Stimulated activated CD4-positive, alpha-beta T cell treated with anti-CD3 and anti-CD28 coated beads, Interleukin-12 subunit alpha, Interleukin-12 subunit beta, amount 100 ng/mL, for 4 hours (primary cell): ENCODE measurements at regions not wholly inside any gene's neighbourhood (a gene's known extent, or its start where the extent isn't known, plus 50 kb on each side); places are given as distances from the start of the nearest gene placed in this dataset.
"Not testable (repeated sequence)": the region's sequence is repeated elsewhere in the genome, so short reads cannot be mapped to it uniquely, and the experiment has no call there.

ENCODE experiments used
- DNase-seq: peaks from one replicate; pipeline ENCODE4 v3.0.0-alpha.2; 2020

- DNase-seq = no peak
Observed at GRCh38 chr5:114062932-114063867, 298.7 kb upstream of the KCNN2 start.

DNA sequence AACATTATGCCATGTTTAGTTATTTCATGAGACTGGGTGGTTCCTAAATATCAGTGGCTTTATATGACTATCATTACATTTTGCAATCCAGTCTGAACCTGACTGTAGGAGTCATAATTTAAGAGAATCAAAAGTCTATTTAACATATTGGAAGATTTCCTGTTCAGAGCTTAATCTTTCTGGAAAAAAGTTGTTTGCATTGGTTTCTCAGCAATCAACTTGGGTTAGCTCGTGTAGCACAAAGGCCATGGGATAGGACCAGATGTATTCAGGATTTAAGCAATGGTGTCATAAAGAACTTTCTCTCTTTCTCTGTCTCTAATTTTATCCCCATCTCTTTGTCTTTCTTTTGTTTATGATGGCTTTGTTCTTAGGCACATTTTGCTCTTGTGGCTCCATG, 296.0 kb upstream of the KCNN2 start:
- no peak for DNase-seq

DNA sequence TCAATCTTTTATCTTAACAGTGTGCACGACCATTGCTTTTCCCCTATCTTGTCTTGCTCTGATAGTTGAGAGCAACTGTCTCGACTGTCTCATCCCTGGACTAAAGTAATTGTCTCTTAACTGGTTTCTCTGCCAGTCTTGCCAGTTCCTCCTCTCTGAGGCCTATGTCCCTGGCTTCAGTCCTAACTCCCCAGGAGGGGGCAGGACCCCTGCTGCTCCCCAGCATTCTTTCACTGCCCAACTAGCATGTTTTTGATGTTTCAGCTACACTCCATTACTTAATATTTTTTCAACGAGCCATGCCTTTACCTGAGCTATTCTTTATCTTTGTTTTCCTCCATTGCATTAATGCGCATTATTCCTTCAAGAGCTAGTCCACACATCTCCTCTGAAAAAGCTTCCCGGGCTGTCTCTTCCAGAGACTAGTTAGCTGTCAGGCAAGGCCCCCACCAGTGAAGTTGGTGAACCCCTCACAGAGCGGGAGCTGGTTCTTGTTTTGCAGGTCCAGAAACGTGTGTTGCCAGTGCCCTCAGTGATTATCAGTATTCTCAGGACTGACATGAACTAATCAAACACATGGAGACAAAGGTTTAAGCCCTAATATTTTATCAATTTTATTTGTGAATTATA, 291.7 kb upstream of the KCNN2 start:
- DNase-seq = no peak

DNA sequence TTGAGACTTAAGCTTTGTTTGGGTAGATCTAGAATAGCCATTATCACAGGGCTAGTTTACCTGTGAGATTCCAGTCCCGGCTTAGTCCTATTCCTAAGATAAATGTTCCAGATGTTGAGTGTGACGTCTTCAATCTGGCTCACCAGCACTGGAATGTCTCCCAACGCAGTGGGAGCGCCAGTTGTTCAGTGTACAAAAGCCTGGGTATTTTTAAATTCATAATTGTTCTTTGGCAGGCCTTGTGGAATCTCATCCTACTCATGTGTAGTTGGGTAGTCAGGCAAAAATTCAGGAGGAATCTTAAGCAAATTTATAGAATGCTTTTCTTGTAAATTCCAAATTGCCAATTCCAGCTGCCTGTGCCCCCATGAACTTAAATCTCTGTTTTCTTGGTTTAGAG, 272.6 kb upstream of the KCNN2 start:
- no peak for DNase-seq

DNA sequence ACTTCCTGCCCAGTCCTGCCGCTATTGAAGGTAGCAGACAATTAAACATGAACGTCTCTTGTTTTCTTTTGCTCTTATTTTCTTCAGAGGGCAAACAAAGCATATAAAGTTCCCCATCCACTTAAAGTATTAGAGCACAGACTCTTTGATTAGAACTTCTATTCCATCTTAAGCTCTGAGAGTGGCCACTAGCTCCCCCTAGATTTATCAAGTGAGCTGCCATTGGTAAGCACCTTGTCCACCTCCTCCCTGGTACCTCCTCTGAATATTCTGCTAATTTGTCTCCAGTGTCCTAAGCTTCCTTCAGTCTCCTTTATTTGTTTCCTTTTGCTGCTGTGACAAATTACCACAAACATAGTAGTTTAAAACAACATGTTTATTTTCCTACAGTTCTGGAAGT, 264.3 kb upstream of the KCNN2 start:
- DNase-seq = no peak

DNA sequence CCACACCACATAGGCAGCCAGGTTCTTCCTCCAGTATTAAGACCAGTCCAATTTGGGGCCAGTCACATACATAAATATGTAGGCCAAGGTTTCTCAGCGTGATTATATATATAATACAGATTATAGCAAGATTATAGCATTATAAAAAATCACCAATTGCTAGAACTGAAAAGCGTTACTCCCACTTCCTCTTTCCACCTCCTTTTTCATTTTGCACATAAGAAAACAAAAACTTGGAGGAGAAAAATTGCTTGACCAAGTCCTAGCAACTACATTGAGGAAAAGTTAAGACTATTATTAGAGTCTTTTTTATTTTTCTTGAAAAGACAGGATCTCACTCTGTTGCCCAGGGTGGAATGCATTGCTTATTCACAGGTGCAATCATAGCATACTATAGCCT, 262.7 kb upstream of the KCNN2 start:
- DNase-seq = no peak

DNA sequence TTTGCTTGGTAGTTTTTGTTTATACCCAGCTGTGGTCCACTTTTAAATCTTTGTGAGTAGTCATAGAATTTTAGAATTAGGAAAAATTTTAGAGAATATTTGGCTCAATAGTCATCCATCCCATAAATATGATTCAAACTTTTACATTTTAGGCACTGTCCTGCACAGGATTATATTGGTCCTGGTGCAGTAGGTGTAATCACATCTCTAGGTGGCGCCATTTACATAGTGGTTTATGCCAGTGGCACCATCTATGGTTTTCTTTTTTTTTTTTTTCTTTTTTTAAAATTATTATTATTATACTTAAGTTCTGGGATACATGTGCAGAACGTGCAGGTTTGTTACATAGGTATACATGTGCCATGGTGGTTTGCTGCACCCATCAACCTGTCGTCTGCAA, 260.7 kb upstream of the KCNN2 start:
- no peak for DNase-seq

- DNase-seq = no peak
Observed at GRCh38 chr5:114113604-114114003, 248.3 kb upstream of the KCNN2 start.

GRCh38 chr5:114116981-114117380, 244.9 kb upstream of the KCNN2 start:
- DNase-seq = no peak

GRCh38 chr5:114118511-114118910, 243.4 kb upstream of the KCNN2 start:
- no peak for DNase-seq

DNA sequence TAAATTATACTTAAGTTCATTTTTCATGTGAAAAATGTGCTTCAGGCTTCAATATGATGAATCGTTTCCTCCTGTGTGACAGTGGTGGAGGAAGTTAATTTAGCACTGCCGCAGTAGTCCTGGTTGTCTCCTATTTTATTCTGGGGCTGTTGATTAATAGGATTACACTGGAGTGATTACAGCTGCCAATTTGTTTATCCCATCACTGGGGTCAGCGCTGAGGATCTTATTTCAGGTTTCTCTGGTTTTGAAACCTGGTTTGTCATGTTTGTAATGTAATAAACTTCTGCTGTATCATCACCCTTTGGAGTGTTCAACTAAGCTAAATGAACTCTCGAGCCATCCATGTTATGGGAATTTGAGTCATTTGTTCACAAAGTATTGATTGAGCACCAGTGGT, 241.7 kb upstream of the KCNN2 start:
- DNase-seq = no peak

DNA sequence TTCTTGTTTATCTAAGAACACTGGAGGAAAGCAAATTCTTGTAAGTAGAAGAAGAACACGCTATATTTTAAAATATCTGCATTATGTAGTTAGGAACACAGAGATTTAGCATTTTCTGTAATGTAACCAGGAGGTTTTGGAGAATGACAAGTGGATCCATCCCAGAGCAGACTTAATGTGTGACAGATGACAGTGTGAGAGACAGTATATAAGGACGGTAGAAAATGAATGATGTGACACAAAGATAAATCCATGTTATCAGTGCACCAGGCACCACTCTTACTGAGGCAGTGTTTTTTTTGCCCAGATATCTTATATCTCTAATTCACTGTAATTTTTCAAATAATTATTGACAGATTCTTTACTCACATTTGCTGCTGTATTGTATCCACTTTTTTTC, 239.0 kb upstream of the KCNN2 start:
- DNase-seq = no peak

DNA sequence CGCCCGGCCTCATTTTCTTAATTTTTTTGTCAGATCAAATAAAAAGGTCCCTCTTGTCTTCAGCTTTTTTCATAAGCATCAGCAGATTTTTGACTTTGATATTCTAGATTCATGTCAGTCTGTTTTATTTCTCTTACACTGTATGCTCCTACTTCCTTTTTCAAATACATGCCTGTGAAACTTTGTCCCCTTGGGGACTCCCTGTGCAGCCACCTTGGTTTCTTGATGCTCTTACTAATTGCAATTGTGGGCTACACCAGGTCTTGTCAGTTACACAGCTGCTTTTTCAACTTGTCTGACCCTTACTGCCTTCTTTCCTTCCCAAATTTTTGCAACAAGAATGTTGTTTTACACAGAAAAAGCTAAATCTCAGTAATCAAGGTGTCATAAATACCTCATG, 238.2 kb upstream of the KCNN2 start:
- DNase-seq = no peak

GRCh38 chr5:114146398-114146797, 215.5 kb upstream of the KCNN2 start:
- no peak for DNase-seq

DNA sequence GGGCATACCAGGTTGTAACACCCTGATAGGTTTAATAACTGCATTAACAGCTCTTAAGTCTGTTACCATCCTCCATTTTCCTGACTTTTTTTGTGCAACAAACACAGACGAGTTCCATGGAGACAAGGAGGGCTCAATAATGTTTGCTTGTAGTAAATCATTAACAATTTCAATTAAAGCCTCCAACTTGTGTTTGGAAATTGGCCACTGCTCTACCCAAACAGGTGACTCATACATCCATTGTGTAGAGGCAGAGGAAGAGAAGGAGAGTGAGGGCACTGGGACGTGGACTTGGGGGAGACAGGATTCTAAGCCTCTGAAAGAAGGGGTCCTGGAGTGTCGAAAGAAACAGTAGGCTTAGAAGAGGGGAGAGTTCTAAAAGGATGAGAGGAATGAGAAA, 213.6 kb upstream of the KCNN2 start:
- DNase-seq = no peak

DNA sequence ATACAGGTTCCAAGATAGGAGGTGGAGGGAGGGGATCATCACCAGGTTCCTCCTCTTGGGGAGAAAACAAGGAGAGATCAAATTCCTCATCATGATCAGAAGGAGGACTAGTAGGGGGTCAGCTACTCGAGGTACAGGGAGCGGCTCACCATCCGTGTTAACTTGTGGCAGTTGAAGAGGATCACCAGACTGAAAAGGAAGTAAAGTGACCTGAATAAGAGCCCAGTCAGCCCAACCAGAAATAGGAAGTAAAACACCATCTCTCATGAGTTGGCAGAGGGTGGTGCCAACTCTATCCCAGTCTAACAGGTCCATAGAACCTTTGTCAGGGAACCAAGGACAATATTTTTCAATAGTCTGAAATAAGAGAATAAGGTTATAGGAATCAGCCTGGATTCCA, 213.1 kb upstream of the KCNN2 start:
- DNase-seq = not testable (repeated sequence)

GRCh38 chr5:114152656-114153360, 209.1 kb upstream of the KCNN2 start:
- no peak for DNase-seq

GRCh38 chr5:114153392-114153791, 208.5 kb upstream of the KCNN2 start:
- no peak for DNase-seq

DNA sequence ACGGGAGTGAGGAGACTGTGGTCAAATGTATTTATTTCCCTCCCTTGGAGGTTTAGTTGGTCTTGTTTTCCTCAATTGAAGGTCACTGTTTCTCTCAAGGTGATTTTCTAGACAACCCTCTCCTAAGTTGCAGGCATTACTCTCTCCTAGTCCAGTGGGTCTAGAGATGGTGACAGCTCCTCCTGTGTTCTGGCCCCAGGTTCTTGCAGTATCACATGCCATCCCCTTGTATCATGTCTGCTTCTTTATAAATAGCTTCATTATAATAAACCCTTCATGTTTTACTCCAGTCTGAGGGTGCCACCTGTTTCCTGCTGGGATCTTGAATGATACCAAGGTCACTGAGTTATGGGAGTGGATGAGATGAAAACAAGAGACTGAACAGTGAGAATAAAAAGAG, 208.0 kb upstream of the KCNN2 start:
- no peak for DNase-seq

DNA sequence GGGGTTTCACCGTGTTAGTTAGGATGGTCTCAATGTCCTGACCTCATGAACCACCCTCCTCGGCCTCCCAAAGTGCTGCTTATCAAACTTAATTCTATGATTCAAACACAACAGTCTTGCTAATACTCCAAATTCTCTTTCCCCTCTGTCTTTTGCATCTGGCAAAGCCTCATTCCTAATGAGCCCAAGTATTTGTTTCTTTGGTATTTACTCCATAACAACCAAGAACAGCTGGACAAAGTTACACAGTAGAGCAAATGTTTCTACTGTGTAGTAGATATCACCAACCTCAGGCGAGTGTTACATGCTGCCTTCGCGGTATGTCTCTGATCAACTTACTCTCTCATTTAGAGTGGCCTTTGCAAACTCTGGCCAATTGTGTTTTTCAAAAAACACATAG, 195.8 kb upstream of the KCNN2 start:
- no peak for DNase-seq

DNA sequence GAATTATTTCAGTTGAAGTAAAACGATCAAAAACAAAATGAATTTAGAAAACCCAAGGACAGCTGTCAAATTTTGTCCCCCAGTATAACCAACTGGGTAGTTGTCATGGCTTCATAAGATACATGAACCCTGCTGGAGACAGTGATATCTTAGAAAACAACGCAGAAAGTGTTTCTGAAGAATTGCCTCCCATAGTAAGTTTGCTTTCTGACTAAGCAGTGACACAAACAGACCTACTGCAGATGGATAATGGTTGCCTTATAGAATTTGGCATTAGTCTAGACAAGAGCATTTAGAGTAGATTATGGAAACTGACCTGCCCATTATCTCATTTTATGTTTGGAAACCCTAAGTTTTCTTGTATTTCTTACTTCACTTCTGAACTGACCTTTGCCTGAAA, 187.7 kb upstream of the KCNN2 start:
- no peak for DNase-seq

DNA sequence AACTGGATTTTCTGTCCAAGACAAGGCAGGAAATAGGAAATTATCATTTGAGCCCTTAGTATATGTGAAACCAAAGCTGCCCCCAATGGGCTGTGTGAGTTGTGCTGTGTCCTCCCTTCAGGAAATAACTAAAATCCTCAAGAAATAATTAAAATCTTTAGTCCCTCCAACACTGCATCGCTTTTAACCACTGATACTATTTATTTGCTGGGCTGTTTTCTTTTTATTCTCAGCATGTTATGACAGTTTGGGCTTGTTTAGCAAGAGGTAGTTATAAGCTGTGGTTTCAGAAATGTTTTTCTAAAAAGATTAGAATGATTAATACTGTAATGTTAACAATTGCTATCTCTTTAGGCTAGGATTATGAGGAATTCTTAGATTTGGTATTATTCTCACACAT, 187.0 kb upstream of the KCNN2 start:
- DNase-seq = no peak

GRCh38 chr5:114176356-114176755, 185.5 kb upstream of the KCNN2 start:
- DNase-seq = no peak

GRCh38 chr5:114179134-114179533, 182.7 kb upstream of the KCNN2 start:
- no peak for DNase-seq
